ENCODE measurements at regions not wholly inside any gene's neighbourhood (a gene's known extent, or its start where the extent isn't known, plus 50 kb on each side); places are given as distances from the start of the nearest gene placed in this dataset.
"Not testable (repeated sequence)": the region's sequence is repeated elsewhere in the genome, so short reads cannot be mapped to it uniquely, and the experiment has no call there.

- DNase-seq: no peak
- H3K4me1 Mint-ChIP-seq: no peaks in the 10 kb centered on the region
- H3K27me3 Mint-ChIP-seq: no peaks in the 10 kb centered on the region
- no peak overlapping the region for H3K27ac Mint-ChIP-seq
- H3K36me3 Mint-ChIP-seq: no peaks in the 10 kb centered on the region
- CTCF ChIA-PET: no interaction called here
- no peak overlapping the region for H3K4me3 Mint-ChIP-seq
- no peaks in the 10 kb centered on the region for H3K9me3 Mint-ChIP-seq
These were observed 175.7 kb downstream of the PMAIP1 start for GRCh38 chr18:60075477-60075876.

- H3K9me3 Mint-ChIP-seq: no peaks in the 10 kb centered on the region
These were observed 170.8 kb downstream of the PMAIP1 start for GRCh38 chr18:60070631-60071030.

GRCh38 chr18:60069145-60069544 is 169.3 kb downstream of the PMAIP1 start:
- H3K9me3 Mint-ChIP-seq: no peaks in the 10 kb centered on the region
- no peaks in the 10 kb centered on the region for H3K4me1 Mint-ChIP-seq
- H3K27me3 Mint-ChIP-seq: no peaks in the 10 kb centered on the region
- no peaks in the 10 kb centered on the region for H3K36me3 Mint-ChIP-seq
- H3K27ac Mint-ChIP-seq: no peak overlapping the region
- DNase-seq: no peak
- H3K4me3 Mint-ChIP-seq: no peak overlapping the region
- CTCF ChIA-PET: no interaction called here

More at GRCh38 chr18:60070631-60071030, 170.8 kb downstream of the PMAIP1 start:
- H3K27ac Mint-ChIP-seq: no peak overlapping the region
- no peak for DNase-seq
- no peaks in the 10 kb centered on the region for H3K4me1 Mint-ChIP-seq
- no peak overlapping the region for H3K4me3 Mint-ChIP-seq
- CTCF ChIA-PET: interaction anchor here (0.5 kb wide), 1 partner anchor 227 kb away, joined by 3 read pairs; no protein-coding TSS in a partner anchor
- no peaks in the 10 kb centered on the region for H3K27me3 Mint-ChIP-seq
- H3K36me3 Mint-ChIP-seq: no peaks in the 10 kb centered on the region

GRCh38 chr18:60067426-60068210 is 167.8 kb downstream of the PMAIP1 start:
- Mint-ChIP-seq H3K9me3 (no peaks in the 10 kb centered on the region), H3K4me1 (no peaks in the 10 kb centered on the region), H3K36me3 (no peaks in the 10 kb centered on the region), H3K27me3 (no peaks in the 10 kb centered on the region), H3K4me3 (no peak overlapping the region), H3K27ac (no peak overlapping the region)
- no peak for DNase-seq
- CTCF ChIA-PET: interaction anchor here (0.6 kb wide), 1 partner anchor 1513 kb away, joined by 4 read pairs; no protein-coding TSS in a partner anchor

GRCh38 chr18:60066219-60066975 is 166.6 kb downstream of the PMAIP1 start:
- H3K4me1 Mint-ChIP-seq: no peaks in the 10 kb centered on the region
- H3K27me3 Mint-ChIP-seq: no peaks in the 10 kb centered on the region
- no peak overlapping the region for H3K4me3 Mint-ChIP-seq
- CTCF ChIA-PET: no interaction called here
- H3K27ac Mint-ChIP-seq: no peak overlapping the region
- H3K36me3 Mint-ChIP-seq: no peaks in the 10 kb centered on the region
- no peak for DNase-seq
- no peaks in the 10 kb centered on the region for H3K9me3 Mint-ChIP-seq

- DNase-seq: no peak
- CTCF ChIA-PET: interaction anchor here (0.6 kb wide), 1 partner anchor 24 kb away, joined by 3 read pairs; no protein-coding TSS in a partner anchor
- Mint-ChIP-seq H3K27ac (no peak overlapping the region), H3K36me3 (no peaks in the 10 kb centered on the region), H3K9me3 (no peaks in the 10 kb centered on the region), H3K27me3 (no peaks in the 10 kb centered on the region), H3K4me3 (no peak overlapping the region), H3K4me1 (no peaks in the 10 kb centered on the region)
These were observed 164.5 kb downstream of the PMAIP1 start for GRCh38 chr18:60064271-60064670.

- H3K9me3 Mint-ChIP-seq, H3K27ac Mint-ChIP-seq, H3K4me3 Mint-ChIP-seq, H3K4me1 Mint-ChIP-seq, H3K36me3 Mint-ChIP-seq, H3K27me3 Mint-ChIP-seq, DNase-seq, CTCF ChIA-PET: not testable (repeated sequence)
These were observed 163.0 kb downstream of the PMAIP1 start for GRCh38 chr18:60062831-60063230.

- no peaks in the 10 kb centered on the region for H3K27me3 Mint-ChIP-seq
- no peak for DNase-seq
- CTCF ChIA-PET: no interaction called here
- no peak overlapping the region for H3K4me3 Mint-ChIP-seq
- no peaks in the 10 kb centered on the region for H3K4me1 Mint-ChIP-seq
- H3K36me3 Mint-ChIP-seq: no peaks in the 10 kb centered on the region
- no peak overlapping the region for H3K27ac Mint-ChIP-seq
- H3K9me3 Mint-ChIP-seq: no peaks in the 10 kb centered on the region
These were observed 162.6 kb downstream of the PMAIP1 start for GRCh38 chr18:60062396-60062795.

- Mint-ChIP-seq H3K9me3 (no peaks in the 10 kb centered on the region), H3K4me1 (no peaks in the 10 kb centered on the region), H3K27ac (no peak overlapping the region), H3K4me3 (no peak overlapping the region), H3K36me3 (no peaks in the 10 kb centered on the region), H3K27me3 (no peaks in the 10 kb centered on the region)
- CTCF ChIA-PET: no interaction called here
- no peak for DNase-seq
These were observed 160.8 kb downstream of the PMAIP1 start for GRCh38 chr18:60060578-60060977.

GRCh38 chr18:60060026-60060425 is 160.2 kb downstream of the PMAIP1 start:
- Mint-ChIP-seq H3K9me3 (no peaks in the 10 kb centered on the region), H3K4me3 (no peak overlapping the region), H3K27me3 (no peaks in the 10 kb centered on the region), H3K36me3 (no peaks in the 10 kb centered on the region), H3K27ac (no peak overlapping the region), H3K4me1 (no peaks in the 10 kb centered on the region)
- DNase-seq: no peak
- CTCF ChIA-PET: no interaction called here

- H3K36me3 Mint-ChIP-seq: no peaks in the 10 kb centered on the region
- H3K27me3 Mint-ChIP-seq: no peaks in the 10 kb centered on the region
- DNase-seq: no peak
- CTCF ChIA-PET: no interaction called here
- no peaks in the 10 kb centered on the region for H3K9me3 Mint-ChIP-seq
- no peak overlapping the region for H3K4me3 Mint-ChIP-seq
- no peak overlapping the region for H3K27ac Mint-ChIP-seq
- H3K4me1 Mint-ChIP-seq: no peaks in the 10 kb centered on the region
These were observed 159.4 kb downstream of the PMAIP1 start for GRCh38 chr18:60059216-60059615.

- no peaks in the 10 kb centered on the region for H3K36me3 Mint-ChIP-seq
- CTCF ChIA-PET: no interaction called here
- H3K9me3 Mint-ChIP-seq: no peaks in the 10 kb centered on the region
- H3K4me3 Mint-ChIP-seq: no peak overlapping the region
- no peaks in the 10 kb centered on the region for H3K27me3 Mint-ChIP-seq
- H3K4me1 Mint-ChIP-seq: no peaks in the 10 kb centered on the region
- H3K27ac Mint-ChIP-seq: no peak overlapping the region
- DNase-seq: no peak
These were observed 154.0 kb downstream of the PMAIP1 start for GRCh38 chr18:60053747-60054304.

GRCh38 chr18:60050821-60051220 is 151.0 kb downstream of the PMAIP1 start:
- H3K36me3 Mint-ChIP-seq: no peaks in the 10 kb centered on the region
- CTCF ChIA-PET: no interaction called here
- no peak overlapping the region for H3K4me3 Mint-ChIP-seq
- DNase-seq: no peak
- no peak overlapping the region for H3K27ac Mint-ChIP-seq
- H3K4me1 Mint-ChIP-seq: no peaks in the 10 kb centered on the region
- no peaks in the 10 kb centered on the region for H3K9me3 Mint-ChIP-seq
- H3K27me3 Mint-ChIP-seq: no peaks in the 10 kb centered on the region

- no peaks in the 10 kb centered on the region for H3K9me3 Mint-ChIP-seq
- CTCF ChIA-PET: no interaction called here
- no peaks in the 10 kb centered on the region for H3K36me3 Mint-ChIP-seq
- no peak for DNase-seq
- no peaks in the 10 kb centered on the region for H3K4me1 Mint-ChIP-seq
- H3K4me3 Mint-ChIP-seq: no peak overlapping the region
- no peaks in the 10 kb centered on the region for H3K27me3 Mint-ChIP-seq
- no peak overlapping the region for H3K27ac Mint-ChIP-seq
These were observed 149.4 kb downstream of the PMAIP1 start for GRCh38 chr18:60049172-60049571.

- Mint-ChIP-seq H3K4me3 (no peak overlapping the region), H3K27me3 (no peaks in the 10 kb centered on the region), H3K27ac (no peak overlapping the region), H3K9me3 (no peaks in the 10 kb centered on the region), H3K4me1 (no peaks in the 10 kb centered on the region), H3K36me3 (no peaks in the 10 kb centered on the region)
- CTCF ChIA-PET: no interaction called here
- no peak for DNase-seq
These were observed 147.8 kb downstream of the PMAIP1 start for GRCh38 chr18:60047556-60047955.
